HG03025 (cell line): ENCODE measurements at regions not wholly inside any gene's neighbourhood (a gene's known extent, or its start where the extent isn't known, plus 50 kb on each side); places are given as distances from the start of the nearest gene placed in this dataset.

Experiments
- ATAC-seq: cut with Tn5 transposase; IDR thresholded peaks from one replicate; pipeline ENCODE4 v1.9.1; 2021; ENCODE audit warnings: mild to moderate bottlenecking, moderate library complexity; ENCODE audit not compliant: unreplicated experiment, low FRiP score

DNA sequence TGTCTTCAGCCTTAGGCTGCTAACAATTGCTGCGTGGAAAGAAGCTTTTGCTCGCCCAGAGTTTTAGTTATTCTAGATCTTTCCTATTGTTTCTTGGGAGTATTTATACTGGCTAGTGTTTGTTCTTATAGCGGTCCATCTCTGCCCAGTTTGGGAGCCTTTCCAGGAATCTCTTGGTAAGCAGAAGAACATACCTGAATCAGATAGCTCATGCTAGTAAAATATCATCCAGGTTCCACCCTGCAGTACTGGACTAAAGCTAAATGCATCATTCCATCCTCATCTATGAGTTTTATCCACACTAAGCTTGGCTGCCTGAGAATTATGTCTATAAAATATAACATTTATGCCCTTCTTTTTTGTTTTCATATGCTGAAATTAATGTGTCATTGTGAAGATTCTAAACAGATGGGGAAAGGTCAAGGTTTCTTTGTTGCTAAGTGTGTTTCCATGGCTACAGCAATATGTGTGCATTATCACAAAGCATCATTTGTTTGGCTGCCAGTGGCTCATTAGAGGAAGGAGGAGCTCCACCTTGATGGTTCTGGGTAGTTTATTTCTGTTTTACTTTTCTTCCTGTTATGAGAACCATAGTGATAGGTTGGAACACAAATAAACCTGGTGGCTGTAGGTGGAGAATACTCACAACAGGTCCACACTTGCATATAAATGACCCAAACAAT, 182.8 kb downstream of the PIK3C3 start:
- no peak for ATAC-seq

DNA sequence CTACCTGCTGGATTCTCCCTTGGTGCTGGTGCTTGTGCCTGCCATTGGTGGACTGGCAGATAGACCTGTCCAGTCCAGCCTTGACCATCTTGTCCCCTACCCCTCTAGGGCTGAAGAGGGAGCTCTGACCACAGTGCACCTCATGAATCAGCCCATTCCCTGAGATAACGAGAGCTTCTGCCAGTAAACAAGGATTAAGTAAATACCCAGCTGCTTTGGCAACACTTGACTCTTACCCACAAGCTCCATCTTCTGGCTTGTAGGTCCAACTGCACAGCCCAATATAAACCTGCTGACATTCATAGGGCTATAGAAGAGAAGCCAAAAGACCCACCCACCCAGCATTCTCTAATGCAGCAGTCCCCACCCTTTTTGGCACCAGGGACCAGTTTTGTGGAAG, 186.4 kb downstream of the PIK3C3 start:
- ATAC-seq, result no peak

DNA sequence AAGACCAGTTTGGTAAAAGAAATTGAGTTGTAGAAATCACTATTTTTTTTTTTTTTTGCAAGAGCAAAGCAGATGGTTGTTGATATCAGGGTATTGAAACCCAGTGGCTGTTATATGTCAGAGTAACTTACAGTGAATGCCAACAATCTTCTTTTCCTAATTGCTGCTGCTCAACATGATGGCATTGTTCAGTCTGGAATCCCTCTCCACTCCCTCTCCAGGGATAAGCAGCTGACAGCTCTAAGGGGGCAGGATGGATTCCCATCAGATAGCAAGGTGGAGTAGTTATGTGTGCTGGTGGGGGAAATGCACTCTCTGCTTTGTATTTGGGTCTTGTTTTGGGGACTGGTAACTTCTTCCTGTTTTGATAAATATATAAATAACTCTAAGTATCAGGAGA, 200.0 kb downstream of the PIK3C3 start:
- no peak for ATAC-seq

DNA sequence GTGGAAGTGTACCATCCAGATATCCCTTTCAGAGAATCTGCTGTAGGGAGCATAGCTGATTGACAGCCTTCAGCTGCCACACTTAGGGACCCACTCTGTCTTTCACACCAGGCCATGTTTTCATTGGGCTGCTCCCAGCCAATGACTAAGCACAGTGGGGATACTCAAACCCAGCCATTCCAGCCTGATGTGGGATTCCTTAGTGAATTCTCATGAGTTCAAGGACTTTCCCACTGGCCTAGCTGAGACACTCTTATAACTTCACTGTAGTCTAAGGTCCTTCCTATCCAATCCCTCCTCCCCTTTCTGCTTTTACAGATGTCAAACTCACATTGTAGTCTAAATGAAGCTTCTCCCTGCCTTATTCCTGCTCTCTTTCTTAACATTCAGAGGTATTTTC, 201.2 kb downstream of the PIK3C3 start:
- no peak for ATAC-seq

DNA sequence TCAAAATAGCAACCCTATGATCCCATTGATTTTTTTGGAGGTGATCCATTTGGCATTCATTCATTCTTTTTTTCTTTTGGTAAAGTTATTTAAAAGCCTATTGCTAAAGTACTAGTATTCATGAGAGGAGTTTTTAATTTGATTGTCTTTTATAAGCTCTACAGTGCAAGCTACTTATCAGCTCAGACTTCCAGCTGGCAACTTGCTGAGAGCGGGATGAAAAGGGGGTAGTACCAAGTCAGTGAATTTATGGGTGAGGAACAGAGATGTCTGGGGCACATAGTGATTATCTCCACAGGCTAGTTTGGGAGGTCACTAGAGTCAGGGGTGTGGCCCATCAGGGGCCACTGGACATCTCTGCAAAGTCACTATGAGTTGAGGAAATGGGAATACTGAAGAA, 202.4 kb downstream of the PIK3C3 start:
- ATAC-seq, result no peak

DNA sequence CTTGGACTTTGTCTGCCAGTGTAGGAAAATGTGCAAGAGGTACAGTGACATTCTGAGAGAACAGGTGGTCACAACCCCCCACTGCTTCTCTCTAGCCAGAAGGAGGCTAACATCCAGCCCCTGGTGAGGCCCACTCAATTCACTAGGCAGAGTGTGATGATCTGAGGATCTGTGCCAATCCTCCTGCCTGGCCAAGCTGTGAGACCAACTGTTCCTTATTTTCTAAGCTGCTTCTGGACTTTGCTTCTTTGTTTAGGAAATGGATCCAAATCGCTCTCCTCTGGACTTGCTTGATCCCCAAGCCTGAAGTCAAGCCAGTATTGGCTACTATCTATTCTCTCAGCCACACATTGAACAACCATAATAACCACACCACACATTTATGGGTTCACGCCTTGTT, 202.8 kb downstream of the PIK3C3 start:
- no peak for ATAC-seq

DNA sequence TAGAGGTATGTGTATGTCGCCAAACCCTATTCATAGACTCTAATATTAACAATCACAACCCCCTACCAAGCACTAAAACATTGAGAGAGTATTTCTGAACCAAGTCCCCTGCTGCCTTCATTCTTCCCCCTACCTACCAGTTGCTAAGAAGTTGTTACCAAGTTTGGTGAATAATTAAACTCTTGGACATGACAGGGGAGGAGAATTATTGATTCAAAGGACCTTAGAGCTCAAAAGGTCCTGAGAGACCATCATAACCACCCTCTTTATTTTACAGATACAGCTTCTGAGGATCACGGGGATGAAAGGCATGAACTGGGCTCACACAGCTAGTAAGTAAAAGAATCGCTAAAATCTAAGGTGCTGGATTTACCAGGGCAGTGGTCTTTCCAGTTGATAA, 204.1 kb downstream of the PIK3C3 start:
- ATAC-seq, result no peak

DNA sequence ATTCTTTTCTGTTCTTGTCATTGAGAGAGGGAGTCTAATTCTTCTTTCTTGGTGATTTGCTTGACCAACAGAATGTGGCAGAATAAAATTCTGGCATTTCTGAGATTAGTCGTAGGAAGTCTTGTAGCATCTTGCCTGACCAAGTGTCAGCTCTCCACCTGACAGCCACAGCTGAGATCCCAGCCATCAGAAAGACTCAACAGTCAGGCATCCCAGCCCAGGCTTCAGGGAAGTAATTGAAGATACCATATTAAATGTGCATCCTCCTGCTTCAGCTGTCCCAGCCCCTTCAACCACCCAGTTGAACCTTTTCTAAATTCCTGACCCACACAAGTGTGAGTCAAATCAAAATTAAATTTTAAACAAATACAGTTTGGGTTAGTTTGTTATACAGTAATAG, 208.3 kb downstream of the PIK3C3 start:
- no peak for ATAC-seq

DNA sequence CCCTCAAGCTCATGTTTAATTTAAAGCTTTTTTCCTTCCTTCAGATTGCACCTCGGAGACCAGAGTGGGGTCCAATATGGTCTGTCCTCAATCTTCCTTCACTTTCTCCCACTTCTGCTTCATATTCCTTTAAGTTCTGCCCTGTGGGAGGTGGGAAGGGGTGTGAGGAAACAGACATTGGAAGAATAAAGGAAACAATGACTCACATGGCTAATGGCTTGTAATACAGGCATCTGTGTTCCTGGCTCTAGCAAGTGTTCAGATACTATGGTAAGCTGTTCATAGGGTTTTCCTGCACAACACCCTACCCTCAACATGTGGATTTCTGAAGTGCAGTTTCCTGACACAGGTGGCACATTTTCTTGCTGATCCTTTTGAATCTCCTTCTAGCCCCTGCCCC, 209.5 kb downstream of the PIK3C3 start:
- no peak for ATAC-seq

DNA sequence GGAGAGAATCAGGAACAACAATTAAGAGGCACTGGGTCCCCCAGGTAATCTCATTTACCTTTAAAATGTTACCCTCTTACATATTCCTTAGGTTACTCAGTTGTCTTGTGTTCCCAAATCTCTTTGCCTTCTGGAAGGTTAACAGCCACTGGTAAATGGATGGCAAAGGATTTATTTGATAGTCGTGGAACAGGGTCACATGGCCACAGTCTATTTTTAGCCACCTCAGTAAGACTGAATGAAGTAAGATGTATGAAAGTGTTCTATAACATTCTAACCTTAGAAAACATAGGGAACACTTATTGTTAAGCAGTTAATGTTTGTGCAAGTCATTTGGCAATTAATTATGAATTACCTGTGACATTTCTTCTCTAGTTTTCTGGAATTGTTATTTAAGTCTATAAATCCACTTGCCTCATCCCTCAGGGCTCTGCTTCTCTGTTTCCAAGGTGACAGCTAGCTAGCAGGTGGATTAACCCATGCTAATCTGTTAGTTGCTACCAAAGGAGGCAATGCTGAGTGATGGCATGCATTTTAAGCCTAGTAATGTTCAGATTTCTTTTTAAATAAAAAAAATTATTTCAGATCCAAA, 211.0 kb downstream of the PIK3C3 start:
- no peak for ATAC-seq

DNA sequence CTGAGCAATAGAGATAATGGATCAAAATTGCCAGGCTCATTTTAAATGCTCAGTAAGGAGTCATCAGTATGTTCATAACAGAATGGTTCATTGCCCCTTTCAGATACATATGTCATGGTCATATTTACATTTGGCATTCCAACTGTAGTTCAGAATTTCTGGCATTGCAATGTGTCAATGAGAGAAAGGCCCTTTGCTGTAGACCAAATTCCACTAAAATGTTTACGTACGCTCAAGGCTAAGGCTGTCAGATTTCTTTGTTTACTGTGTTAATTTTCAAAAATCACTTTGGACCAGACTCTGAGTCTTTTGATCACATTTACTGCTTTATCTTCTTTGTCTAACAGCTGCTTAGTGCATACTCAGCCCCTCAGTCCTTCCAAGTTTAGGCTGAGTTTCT, 213.5 kb downstream of the PIK3C3 start:
- no peak for ATAC-seq

DNA sequence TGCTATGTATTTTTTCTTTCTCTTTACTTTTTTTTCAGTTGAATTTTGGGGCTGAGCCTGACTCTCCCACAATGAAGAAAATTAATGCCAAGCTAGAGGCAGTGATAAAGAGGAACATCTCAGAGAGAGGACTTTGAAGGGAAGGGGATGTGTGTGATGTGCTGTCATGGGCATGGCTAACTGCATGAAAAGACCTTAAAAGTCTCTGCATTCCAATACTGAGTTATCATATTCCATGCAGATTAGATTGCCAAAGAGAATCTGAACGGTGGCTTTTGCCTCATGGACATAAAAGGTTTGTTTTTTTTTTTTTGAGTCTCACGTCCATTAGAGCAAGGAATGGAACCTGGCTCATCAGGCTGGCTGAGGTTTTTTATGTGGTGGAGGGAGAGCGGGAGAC, 213.9 kb downstream of the PIK3C3 start:
- no peak for ATAC-seq

DNA sequence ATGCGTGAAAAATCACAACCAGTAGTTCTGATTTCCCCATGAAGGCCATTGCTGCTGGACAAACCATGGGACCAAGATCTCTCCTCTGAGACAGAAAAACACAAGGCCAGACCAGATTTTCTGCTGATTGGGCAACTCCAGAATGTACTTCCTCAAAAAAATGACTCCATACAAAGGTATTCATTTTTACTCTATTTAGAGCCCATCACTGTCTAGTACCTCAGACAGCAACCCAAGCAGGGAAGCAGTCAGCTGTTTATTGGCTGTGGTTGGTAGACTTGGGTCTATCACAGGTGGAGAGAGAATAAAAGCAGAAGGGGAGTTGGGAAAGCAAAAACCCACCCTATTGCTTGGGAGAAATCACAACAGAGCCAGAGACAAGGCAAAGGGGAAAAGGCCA, 219.9 kb downstream of the PIK3C3 start:
- no peak for ATAC-seq

DNA sequence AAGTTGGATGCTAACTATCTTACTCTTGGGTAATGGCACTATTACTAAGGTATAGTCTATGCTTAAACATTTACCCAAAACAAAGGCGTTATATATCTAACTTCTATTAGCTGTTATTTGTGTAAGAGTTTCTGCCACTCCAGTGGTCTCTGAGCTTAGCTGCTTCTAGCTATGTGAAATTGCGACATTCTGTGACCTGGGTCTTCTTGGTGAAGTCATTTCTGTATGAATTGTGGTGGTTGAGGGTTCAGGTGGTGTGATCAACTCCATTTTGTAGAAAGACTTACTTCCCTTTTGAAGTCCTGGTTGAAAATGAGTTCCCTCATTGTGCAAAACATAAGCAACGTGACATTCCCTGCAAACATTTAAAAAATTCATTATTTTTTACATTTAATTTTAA, 221.6 kb downstream of the PIK3C3 start:
- ATAC-seq, result no peak

DNA sequence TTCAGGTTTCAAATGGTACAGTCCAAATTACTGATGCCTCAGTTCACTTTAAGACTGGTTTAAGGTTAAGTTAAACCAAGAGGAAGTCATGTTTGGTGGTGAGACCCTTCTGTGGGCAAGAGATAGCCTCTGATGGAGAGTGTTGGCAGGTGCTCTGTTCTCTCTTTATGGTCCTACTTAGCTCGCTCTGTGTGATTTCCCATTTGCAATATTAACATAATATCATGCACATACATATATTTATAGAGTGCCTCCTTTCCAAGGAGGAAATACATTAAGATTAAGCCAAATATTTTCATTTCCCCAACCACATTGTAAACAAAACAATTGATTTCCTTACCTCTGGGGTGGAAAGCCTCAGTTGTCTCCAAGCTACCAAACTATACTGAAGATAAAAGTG, 222.4 kb downstream of the PIK3C3 start:
- ATAC-seq, result no peak

DNA sequence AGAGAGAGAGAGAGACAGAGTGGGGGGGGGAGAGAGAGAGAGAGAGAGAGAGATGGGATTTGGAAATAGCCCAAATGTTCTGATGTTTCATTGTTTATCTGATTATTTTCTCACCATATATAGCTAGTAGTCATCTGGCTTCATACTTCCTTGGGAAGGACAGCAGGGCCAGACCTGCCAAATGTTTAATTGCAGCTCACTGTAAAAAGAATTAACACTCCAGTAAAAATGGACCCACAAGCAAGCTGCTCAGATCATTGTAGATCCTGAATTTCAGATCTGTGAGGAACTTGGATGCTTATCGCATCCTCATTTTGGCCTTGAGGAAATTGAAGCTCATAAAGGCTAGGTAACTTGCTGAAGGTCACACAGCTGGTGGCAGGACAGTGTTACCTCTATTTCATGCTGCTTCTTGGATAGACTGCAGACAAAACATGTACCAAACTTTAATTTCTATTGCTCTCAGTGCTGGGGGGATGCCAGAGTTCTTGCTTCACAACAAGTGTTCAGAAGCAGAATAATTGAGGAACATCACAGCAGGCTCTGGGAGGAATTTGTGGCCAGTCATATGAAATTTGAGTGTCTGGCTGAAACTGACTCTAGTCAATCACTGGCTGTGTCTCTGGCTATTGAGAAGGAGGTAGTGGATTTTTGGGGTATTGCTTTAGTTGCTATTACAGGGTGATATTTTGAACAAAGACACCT, 223.5 kb downstream of the PIK3C3 start:
- no peak for ATAC-seq

DNA sequence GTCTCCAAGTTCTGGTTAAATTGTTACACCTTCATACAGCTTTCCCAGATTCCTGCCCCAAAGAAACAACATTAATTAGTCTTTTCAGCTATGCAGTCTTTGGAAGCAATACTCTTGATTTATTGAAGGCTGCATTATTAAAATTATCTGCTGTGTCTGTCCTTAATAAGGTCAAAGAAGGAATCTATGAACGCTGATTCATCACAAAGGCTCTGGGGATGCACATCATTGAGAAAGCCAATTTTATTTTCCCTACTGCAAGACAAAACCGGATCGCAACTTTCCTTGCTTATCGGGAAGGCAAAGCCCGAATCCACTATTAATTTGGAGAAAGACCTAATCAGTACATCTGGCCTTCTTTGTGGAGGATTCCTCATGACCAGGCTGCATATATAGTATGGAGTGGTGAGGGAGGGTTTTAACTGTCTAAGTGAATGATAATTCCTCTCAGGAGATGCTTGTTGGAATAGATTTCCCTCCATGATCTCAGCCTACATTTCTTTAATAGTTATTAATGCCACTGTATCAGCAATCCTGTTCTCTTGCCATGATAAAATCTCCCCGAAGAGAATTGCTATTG, 224.6 kb downstream of the PIK3C3 start:
- no peak for ATAC-seq

DNA sequence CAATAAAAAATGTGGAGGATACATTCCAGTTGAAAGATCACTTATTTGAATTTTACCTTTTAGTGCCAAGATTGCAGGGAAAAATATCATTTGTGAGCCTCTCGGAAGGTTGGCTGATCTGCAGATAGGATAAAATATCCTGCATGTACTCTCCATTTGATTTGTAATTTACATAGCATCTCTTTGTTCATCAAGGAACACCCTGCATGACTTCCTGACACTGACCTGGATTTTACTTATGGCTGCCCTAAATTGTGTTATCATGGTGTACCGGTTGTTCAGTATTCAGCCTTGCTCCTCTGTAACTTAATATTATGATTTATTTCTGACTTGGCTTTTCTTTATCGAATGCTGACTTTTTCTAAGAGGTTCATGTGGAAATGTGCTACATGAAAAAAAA, 226.4 kb downstream of the PIK3C3 start:
- ATAC-seq, result no peak

DNA sequence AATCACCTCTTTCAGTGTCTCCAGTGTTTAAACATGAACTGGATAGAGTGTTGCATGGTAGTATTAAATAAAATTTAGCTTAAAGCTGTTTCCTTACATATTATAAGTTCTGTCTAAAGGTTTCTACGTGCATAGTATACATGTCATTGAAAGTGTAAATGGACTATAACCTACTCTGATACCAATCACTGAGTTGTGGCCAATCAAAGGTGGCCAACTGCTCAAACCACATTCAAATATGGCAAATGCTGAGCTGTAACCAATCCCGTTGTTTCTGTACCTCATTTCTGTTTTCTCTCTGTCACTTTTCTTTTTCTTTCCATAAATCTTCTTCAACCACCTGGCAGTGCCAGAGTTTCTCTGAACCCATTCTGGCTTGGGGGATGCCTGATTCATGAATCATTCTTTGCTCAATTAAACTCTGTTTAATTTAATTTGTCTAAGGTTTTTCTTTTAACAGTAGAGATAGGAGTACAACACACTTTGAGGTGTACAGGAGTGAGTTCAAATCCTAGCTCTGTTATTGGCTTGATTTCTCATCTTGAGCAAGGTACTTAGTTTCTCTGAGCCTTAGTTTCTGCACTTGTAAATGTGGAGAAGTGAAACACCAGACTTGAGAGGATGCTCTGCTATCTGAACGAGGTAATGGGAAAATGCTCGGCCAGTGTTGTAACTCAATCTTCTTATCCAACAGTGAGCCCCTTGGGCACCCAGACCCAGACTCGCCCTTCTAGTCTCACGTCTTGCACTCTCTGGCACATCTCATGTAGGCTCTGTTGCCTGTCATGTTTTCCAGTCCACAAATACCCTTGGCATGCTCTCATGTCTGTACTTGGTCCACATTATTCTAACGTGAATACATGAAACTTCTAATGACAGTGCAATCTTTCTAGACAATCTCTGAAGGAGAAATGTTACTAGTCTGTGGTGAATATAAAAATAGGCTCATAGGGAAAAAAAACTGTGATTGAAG, 228.0 kb downstream of the PIK3C3 start:
- ATAC-seq, result no peak

DNA sequence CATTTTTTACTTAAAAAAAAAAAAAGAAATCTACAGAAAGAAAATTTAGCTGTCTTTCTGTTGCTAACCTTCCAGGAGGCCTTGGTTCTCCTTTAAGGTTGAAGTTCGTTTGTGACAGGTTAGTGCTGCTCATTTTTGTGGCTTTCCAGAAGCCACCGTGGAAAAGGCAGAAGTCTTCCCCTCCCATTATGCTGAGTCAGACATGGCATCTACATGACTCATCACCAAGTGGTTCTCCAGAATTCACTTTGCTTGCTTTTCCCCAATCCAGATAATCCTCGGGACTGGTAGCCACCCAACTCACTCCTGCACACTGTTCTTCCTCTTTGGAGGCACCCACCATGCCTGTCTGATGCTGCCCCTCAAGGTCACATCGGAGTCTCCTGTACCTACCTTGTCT, 228.7 kb downstream of the PIK3C3 start:
- ATAC-seq, result no peak
